ENCODE measurements at regions not wholly inside any gene's neighbourhood (a gene's known extent, or its start where the extent isn't known, plus 50 kb on each side); places are given as distances from the start of the nearest gene placed in this dataset.

- Histone ChIP-seq H3K27ac (no peak overlapping the region), H3K9me3 (no peaks in the 10 kb centered on the region), H3K4me1 (peaks cover 0 to 14% (median 0%) of the 10 kb centered on the region in 4 donors), H3K27me3 (no peaks in the 10 kb centered on the region), H3K4me3 (no peak overlapping the region), H3K36me3 (no peaks in the 10 kb centered on the region)
- no peak for DNase-seq
- 78 to 79% methylated on average over 3 of the region's 3 CpGs for WGBS, 2 donors (ENCODE audit: low coverage in 1 of 2)
- in situ Hi-C loops (cut with MboI; ENCODE audit: low pct_ligation_motif_present in 1 of 4, low pct_unique_long_range_greater_than_20kb in 1 of 4, low sequenced_read_pairs in 3 of 4), result no loop called here
- no peak for TF ChIP-seq EP300 (IDR thresholded peaks at IDR 0.05; ENCODE audit: low read depth)
- TF ChIP-seq, protein P1, sequence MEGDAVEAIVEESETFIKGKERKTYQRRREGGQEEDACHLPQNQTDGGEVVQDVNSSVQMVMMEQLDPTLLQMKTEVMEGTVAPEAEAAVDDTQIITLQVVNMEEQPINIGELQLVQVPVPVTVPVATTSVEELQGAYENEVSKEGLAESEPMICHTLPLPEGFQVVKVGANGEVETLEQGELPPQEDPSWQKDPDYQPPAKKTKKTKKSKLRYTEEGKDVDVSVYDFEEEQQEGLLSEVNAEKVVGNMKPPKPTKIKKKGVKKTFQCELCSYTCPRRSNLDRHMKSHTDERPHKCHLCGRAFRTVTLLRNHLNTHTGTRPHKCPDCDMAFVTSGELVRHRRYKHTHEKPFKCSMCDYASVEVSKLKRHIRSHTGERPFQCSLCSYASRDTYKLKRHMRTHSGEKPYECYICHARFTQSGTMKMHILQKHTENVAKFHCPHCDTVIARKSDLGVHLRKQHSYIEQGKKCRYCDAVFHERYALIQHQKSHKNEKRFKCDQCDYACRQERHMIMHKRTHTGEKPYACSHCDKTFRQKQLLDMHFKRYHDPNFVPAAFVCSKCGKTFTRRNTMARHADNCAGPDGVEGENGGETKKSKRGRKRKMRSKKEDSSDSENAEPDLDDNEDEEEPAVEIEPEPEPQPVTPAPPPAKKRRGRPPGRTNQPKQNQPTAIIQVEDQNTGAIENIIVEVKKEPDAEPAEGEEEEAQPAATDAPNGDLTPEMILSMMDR (IDR thresholded peaks at IDR 0.05), result no peak
- TF ChIP-seq POLR2AphosphoS5 (IDR thresholded peaks at IDR 0.05), result no peak
- no peak for TF ChIP-seq POLR2A (IDR thresholded peaks at IDR 0.05)
- intact Hi-C loops (cut with DNase I; ENCODE audit: low total_unique reads), result no loop called here
These were observed 620.6 kb upstream of the DAB2 start for GRCh38 chr5:40045429-40045828.

DNA sequence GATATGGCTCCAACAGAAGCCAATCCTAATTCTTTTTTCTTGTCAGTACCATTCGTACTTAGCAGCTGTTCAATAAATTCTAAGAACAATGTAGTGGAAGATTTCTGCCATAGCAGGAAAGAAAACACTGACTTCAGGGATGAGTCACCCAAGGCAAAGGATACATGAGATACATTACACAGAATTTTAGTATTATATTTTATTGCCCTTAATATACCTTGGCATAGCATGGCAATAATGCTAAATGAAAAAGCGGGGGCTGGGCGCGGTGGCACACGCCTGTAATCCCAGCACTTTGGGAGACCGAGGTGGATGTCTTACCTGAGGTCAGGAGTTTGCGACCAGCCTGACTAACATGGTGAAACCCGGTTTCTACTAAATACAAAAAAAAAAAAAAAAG lies 619.1 kb upstream of the DAB2 start:
- in situ Hi-C loops (cut with MboI; ENCODE audit: low pct_ligation_motif_present in 1 of 4, low pct_unique_long_range_greater_than_20kb in 1 of 4, low sequenced_read_pairs in 3 of 4), result no loop called here
- Histone ChIP-seq H3K27me3 (no peaks in the 10 kb centered on the region), H3K27ac (no peak overlapping the region), H3K4me3 (no peak overlapping the region), H3K36me3 (no peaks in the 10 kb centered on the region), H3K4me1 (peaks cover 0 to 14% (median 0%) of the 10 kb centered on the region in 4 donors), H3K9me3 (no peaks in the 10 kb centered on the region)
- DNase-seq, result peak; percentile 58
- 47 to 73% methylated on average over 7 to 8 of the region's 8 CpGs for WGBS, 2 donors (ENCODE audit: low coverage in 1 of 2)
- intact Hi-C loops (cut with DNase I; ENCODE audit: low total_unique reads), result no loop called here
- no peak for TF ChIP-seq EP300 (IDR thresholded peaks at IDR 0.05; ENCODE audit: low read depth)
- TF ChIP-seq, protein P1 (IDR thresholded peaks at IDR 0.05), result peak in 1 of 5 experiments; percentile 20

GRCh38 chr5:40041452-40041851 lies 616.7 kb upstream of the DAB2 start:
- intact Hi-C loops (cut with DNase I; ENCODE audit: low total_unique reads), result no loop called here
- H3K9me3 ChIP-seq, result no peaks in the 10 kb centered on the region
- DNase-seq, result no peak
- no peak for TF ChIP-seq EP300 (IDR thresholded peaks at IDR 0.05; ENCODE audit: low read depth)
- TF ChIP-seq POLR2AphosphoS5 (IDR thresholded peaks at IDR 0.05), result no peak
- no peak for TF ChIP-seq POLR2A (IDR thresholded peaks at IDR 0.05)
- TF ChIP-seq, protein P1 (IDR thresholded peaks at IDR 0.05), result no peak
- H3K27me3 ChIP-seq, result no peaks in the 10 kb centered on the region
- WGBS, 2 donors (ENCODE audit: low coverage in 1 of 2), result 89 to 93% methylated on average over 1 of the region's 1 CpG
- no peak overlapping the region for H3K27ac ChIP-seq
- H3K36me3 ChIP-seq, result no peaks in the 10 kb centered on the region
- in situ Hi-C loops (cut with MboI; ENCODE audit: low pct_ligation_motif_present in 1 of 4, low pct_unique_long_range_greater_than_20kb in 1 of 4, low sequenced_read_pairs in 3 of 4), result no loop called here
- no peak overlapping the region for H3K4me3 ChIP-seq
- peaks cover 0 to 17% (median 0%) of the 10 kb centered on the region in 4 donors for H3K4me1 ChIP-seq

- Histone ChIP-seq H3K4me3 (no peak overlapping the region), H3K9me3 (no peaks in the 10 kb centered on the region), H3K4me1 (peaks cover 0 to 9% (median 0%) of the 10 kb centered on the region in 4 donors), H3K27me3 (no peaks in the 10 kb centered on the region), H3K36me3 (no peaks in the 10 kb centered on the region), H3K27ac (peak overlapping the region in 1 of 4 donors; percentile 8)
- in situ Hi-C loops (cut with MboI; ENCODE audit: low pct_ligation_motif_present in 1 of 4, low pct_unique_long_range_greater_than_20kb in 1 of 4, low sequenced_read_pairs in 3 of 4) (no loop called here), intact Hi-C loops (cut with DNase I; ENCODE audit: low total_unique reads) (loop anchor here (2.0 kb wide), 1 partner anchor 29 kb away; no protein-coding TSS in a partner anchor)
- no peak for DNase-seq
- whole genome bisulfite sequencing, 2 donors (ENCODE audit: low coverage in 1 of 2), result 83% methylated on average over 2 of the region's 2 CpGs; no CpG with 5 or more reads in 1 of the 2 donors
- TF ChIP-seq, protein P1 (IDR thresholded peaks at IDR 0.05), result peak in 2 of 5 experiments; percentile 6 to 18
- TF ChIP-seq EP300 (IDR thresholded peaks at IDR 0.05; ENCODE audit: low read depth), result no peak
These were observed 612.9 kb upstream of the DAB2 start for GRCh38 chr5:40037713-40038112.

Data from transverse colon (tissue), 4 donors.